GM12892 (cell line): ENCODE measurements at regions not wholly inside any gene's neighbourhood (a gene's known extent, or its start where the extent isn't known, plus 50 kb on each side); places are given as distances from the start of the nearest gene placed in this dataset.

Experiments
- POLR2A ChIP-seq: IDR thresholded peaks from 2 replicates; pipeline ENCODE4 v1.6.1; 2011; ENCODE audit warnings: low read depth, low read length, control low read depth
- TAF1 ChIP-seq: IDR thresholded peaks from 2 replicates; pipeline ENCODE4 v1.6.1; 2011; ENCODE audit warnings: low read depth, mild to moderate bottlenecking, control low read depth, low read length, borderline replicate concordance

DNA sequence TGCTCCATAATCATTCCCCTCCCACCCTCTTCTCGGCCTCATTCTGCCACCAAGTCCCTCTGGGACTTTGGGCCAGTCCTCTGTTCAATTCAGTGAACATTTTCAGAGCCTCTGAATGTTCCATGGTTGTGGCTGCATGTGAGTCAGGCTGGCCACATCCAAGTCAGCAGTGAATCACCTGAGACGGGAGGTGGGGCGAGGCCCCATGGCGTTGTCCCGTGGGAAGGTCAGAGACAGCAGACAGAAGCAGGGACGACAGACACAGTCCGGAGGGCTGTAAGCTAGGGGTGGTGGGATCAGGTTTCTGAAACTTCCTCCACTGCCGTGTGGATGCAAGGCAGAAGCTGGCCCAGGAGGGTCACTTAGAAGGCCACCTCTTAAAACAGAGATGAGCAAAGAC lies 324.8 kb downstream of the MN1 start:
- TF ChIP-seq POLR2A (no peak), TAF1 (no peak)
